ENCODE measurements at regions not wholly inside any gene's neighbourhood (a gene's known extent, or its start where the extent isn't known, plus 50 kb on each side); places are given as distances from the start of the nearest gene placed in this dataset.

DNA sequence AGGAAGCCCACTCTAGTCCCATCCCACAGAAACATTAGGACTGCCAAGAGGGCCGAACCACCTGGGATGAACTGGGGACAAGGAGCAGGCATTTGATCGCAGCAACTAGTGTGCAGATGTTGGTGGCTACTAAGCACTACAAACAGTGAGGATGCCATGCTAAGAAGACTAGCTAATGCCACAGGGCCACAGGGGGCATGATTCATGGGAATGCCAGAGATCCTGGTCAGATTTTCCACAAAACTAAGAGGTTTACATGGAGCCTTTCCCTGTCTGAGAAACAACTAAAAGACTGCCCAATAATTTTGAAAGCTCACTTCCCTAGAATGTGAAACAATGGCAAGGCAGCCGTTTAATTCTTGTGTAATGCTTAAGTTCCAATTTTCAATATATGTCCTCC lies 375.9 kb upstream of the PTCHD4 start:
- 82 to 83% methylated on average over 3 of the region's 3 CpGs for WGBS, 2 donors
- Histone ChIP-seq H3K36me3 (no peaks in the 10 kb centered on the region), H3K4me3 (no peak overlapping the region), H3K9me3 (no peaks in the 10 kb centered on the region), H3K27ac (no peak overlapping the region), H3K27me3 (no peaks in the 10 kb centered on the region), H3K4me1 (no peaks in the 10 kb centered on the region)
- TF ChIP-seq, protein P1, sequence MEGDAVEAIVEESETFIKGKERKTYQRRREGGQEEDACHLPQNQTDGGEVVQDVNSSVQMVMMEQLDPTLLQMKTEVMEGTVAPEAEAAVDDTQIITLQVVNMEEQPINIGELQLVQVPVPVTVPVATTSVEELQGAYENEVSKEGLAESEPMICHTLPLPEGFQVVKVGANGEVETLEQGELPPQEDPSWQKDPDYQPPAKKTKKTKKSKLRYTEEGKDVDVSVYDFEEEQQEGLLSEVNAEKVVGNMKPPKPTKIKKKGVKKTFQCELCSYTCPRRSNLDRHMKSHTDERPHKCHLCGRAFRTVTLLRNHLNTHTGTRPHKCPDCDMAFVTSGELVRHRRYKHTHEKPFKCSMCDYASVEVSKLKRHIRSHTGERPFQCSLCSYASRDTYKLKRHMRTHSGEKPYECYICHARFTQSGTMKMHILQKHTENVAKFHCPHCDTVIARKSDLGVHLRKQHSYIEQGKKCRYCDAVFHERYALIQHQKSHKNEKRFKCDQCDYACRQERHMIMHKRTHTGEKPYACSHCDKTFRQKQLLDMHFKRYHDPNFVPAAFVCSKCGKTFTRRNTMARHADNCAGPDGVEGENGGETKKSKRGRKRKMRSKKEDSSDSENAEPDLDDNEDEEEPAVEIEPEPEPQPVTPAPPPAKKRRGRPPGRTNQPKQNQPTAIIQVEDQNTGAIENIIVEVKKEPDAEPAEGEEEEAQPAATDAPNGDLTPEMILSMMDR (IDR thresholded peaks at IDR 0.05): no peak
- no peak for TF ChIP-seq POLR2AphosphoS5 (IDR thresholded peaks at IDR 0.05)
- no peak for TF ChIP-seq POLR2A (IDR thresholded peaks at IDR 0.05)
- no peak for TF ChIP-seq EP300 (IDR thresholded peaks at IDR 0.05)
- DNase-seq (no peak), ATAC-seq (ENCODE audit: low FRiP score in 2 of 2) (no peak)

DNA sequence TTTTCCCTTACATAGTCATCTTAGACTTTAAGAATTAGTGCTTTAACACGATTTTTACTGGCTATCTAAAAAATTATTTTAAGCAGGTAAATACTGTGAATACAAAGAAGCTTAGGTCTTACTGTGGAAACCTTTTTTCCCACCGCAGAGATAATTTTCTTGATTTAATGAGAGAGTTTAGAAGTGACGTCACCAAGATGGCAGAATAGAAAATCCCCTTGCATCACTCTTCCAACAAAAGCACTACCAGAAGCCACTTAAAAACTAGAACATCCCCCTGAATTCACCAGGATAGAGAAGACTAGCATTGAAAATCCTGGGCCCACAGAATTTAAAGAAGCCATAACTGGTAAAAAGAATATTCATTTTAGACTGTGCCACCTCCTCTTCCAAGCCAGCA lies 375.4 kb upstream of the PTCHD4 start:
- no peak overlapping the region for H3K4me3 ChIP-seq
- no peaks in the 10 kb centered on the region for H3K9me3 ChIP-seq
- no peaks in the 10 kb centered on the region for H3K36me3 ChIP-seq
- 71 to 79% methylated on average over 3 of the region's 3 CpGs for WGBS, 2 donors
- no peak overlapping the region for H3K27ac ChIP-seq
- ATAC-seq (ENCODE audit: low FRiP score in 2 of 2) (no peak), DNase-seq (no peak)
- H3K4me1 ChIP-seq: no peaks in the 10 kb centered on the region
- no peaks in the 10 kb centered on the region for H3K27me3 ChIP-seq
- TF ChIP-seq, protein P1 (IDR thresholded peaks at IDR 0.05): no peak
- TF ChIP-seq POLR2AphosphoS5 (IDR thresholded peaks at IDR 0.05) (no peak), POLR2A (IDR thresholded peaks at IDR 0.05) (no peak), EP300 (IDR thresholded peaks at IDR 0.05) (no peak)

DNA sequence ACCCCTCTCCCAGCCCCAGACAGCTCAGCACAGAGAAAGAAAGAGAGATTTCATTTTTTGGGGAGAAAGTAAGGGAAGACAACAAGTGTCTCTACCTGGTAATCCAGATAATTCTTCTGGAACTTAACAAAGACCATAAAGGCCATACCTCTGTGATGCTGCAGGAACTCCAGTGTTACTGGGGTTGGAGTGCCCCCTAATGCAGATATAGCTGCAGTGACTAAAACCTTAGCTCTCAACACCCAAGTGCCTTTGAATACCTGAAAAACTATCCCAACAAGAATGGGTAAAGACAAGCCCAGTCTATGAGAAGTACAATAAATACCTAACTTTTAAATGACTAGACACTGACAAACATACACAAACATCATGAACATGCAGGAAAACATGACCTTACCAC lies 365.3 kb upstream of the PTCHD4 start:
- Histone ChIP-seq H3K4me1 (no peaks in the 10 kb centered on the region), H3K9me3 (no peaks in the 10 kb centered on the region), H3K27ac (no peak overlapping the region), H3K4me3 (no peak overlapping the region), H3K36me3 (no peaks in the 10 kb centered on the region), H3K27me3 (no peaks in the 10 kb centered on the region)
- no peak for ATAC-seq (ENCODE audit: low FRiP score in 2 of 2)
- no peak for TF ChIP-seq POLR2A (IDR thresholded peaks at IDR 0.05)
- TF ChIP-seq POLR2AphosphoS5 (IDR thresholded peaks at IDR 0.05): no peak
- no peak for TF ChIP-seq EP300 (IDR thresholded peaks at IDR 0.05)
- TF ChIP-seq, protein P1 (IDR thresholded peaks at IDR 0.05): no peak
- DNase-seq: no peak

DNA sequence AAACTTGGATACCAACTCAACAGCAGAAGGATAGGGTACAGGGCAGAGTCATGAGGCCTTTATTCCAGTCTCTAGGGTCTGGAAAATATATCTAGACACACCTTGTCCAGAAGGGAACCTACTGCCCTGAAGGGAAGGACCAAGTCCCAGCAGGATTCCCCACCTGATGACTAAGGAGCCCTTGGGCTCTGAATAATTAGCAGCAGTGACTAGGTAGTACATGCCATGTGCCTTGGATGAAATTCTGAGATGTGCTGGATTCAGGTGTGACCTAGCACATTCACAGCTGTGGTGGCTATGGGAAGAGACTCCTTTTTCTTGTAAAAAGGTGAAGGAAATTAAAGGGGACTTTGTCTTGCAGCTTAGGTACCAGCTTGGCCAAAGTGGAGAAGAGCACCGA lies 364.3 kb upstream of the PTCHD4 start:
- DNase-seq (no peak), ATAC-seq (ENCODE audit: low FRiP score in 2 of 2) (no peak)
- WGBS, 2 donors: 83 to 100% methylated on average over 1 of the region's 1 CpG
- no peak for TF ChIP-seq POLR2A (IDR thresholded peaks at IDR 0.05)
- no peak for TF ChIP-seq POLR2AphosphoS5 (IDR thresholded peaks at IDR 0.05)
- TF ChIP-seq, protein P1 (IDR thresholded peaks at IDR 0.05): no peak
- TF ChIP-seq EP300 (IDR thresholded peaks at IDR 0.05): no peak
- H3K27me3 ChIP-seq: no peaks in the 10 kb centered on the region
- H3K27ac ChIP-seq: no peak overlapping the region
- H3K4me3 ChIP-seq: no peak overlapping the region
- H3K9me3 ChIP-seq: no peaks in the 10 kb centered on the region
- H3K4me1 ChIP-seq: no peaks in the 10 kb centered on the region
- H3K36me3 ChIP-seq: no peaks in the 10 kb centered on the region

DNA sequence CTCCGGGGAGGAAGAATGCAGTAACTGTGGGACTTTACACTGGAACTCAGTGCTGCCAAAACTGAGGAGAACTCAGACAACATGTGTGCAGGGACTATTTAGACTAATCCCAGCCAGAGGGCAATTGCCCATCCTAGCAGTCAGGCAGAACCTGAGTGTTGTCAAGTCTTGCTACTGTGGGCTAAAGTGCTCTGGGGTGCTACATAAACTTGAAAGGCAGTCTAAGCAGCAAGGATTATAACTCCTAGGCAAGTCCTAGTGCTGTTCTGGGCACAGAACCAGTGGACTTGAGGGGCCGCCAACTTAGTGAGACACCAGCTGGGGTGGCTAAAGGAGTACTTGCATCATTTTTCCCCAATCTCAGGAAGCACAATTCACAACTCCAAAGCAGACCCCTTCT lies 363.8 kb upstream of the PTCHD4 start:
- no peaks in the 10 kb centered on the region for H3K27me3 ChIP-seq
- H3K36me3 ChIP-seq: no peaks in the 10 kb centered on the region
- 83 to 100% methylated on average over 2 of the region's 2 CpGs for whole genome bisulfite sequencing, 2 donors
- H3K27ac ChIP-seq: no peak overlapping the region
- TF ChIP-seq POLR2AphosphoS5 (IDR thresholded peaks at IDR 0.05): no peak
- TF ChIP-seq POLR2A (IDR thresholded peaks at IDR 0.05): no peak
- TF ChIP-seq, protein P1 (IDR thresholded peaks at IDR 0.05): no peak
- TF ChIP-seq EP300 (IDR thresholded peaks at IDR 0.05): no peak
- no peak overlapping the region for H3K4me3 ChIP-seq
- no peaks in the 10 kb centered on the region for H3K9me3 ChIP-seq
- no peaks in the 10 kb centered on the region for H3K4me1 ChIP-seq
- ATAC-seq (ENCODE audit: low FRiP score in 2 of 2): no peak
- no peak for DNase-seq
